SK-N-SH treated with all-trans-retinoic acid at 6 μM for 48 hours (cell line): ENCODE measurements at regions not wholly inside any gene's neighbourhood (a gene's known extent, or its start where the extent isn't known, plus 50 kb on each side); places are given as distances from the start of the nearest gene placed in this dataset.

Experiments
- ATAC-seq: fragments of 200-7000 bp; cut with Tn5 transposase; 3 replicates; pipeline ENCODE4 v1.9.1; 2020; ENCODE audit warnings: mild to moderate bottlenecking, moderate library complexity
- ARNTL ChIP-seq: fragments of 450-650 bp; formaldehyde crosslinking; IDR thresholded peaks from 2 replicates; pipeline ENCODE4 v1.5.0; 2020; ENCODE audit warnings: low read depth, mild to moderate bottlenecking, moderate library complexity, borderline replicate concordance
- BACH2 ChIP-seq: fragments of 250-450 bp; sonication (Bioruptor Pico); IDR thresholded peaks from 2 replicates; pipeline ENCODE4 v1.9.0; 2021; ENCODE audit warnings: mild to moderate bottlenecking, borderline replicate concordance
- CREB5 ChIP-seq: fragments of 250-450 bp; sonication (Bioruptor Pico); IDR thresholded peaks from 2 replicates; pipeline ENCODE4 v1.5.1; 2020; ENCODE audit warnings: low read depth, mild to moderate bottlenecking, moderate library complexity
- CSDC2 ChIP-seq: fragments of 250-450 bp; sonication (Bioruptor Pico); IDR thresholded peaks from 2 replicates; pipeline ENCODE4 v1.5.0; 2020; ENCODE audit warnings: mild to moderate bottlenecking, moderate library complexity
- CSRNP3 ChIP-seq: fragments of 250-450 bp; sonication (Bioruptor Pico); IDR thresholded peaks from 2 replicates; pipeline ENCODE4 v1.5.1; 2021; ENCODE audit warnings: mild to moderate bottlenecking, moderate library complexity
- ESRRG ChIP-seq: fragments of 250-450 bp; sonication (Bioruptor Pico); IDR thresholded peaks from 2 replicates; pipeline ENCODE4 v1.6.1; 2021; ENCODE audit warnings: mild to moderate bottlenecking
- ISL1 ChIP-seq: fragments of 250-450 bp; sonication (Bioruptor Pico); IDR thresholded peaks from 2 replicates; pipeline ENCODE4 v2.1.2; 2022; ENCODE audit warnings: mild to moderate bottlenecking, moderate library complexity
- OSR1 ChIP-seq: fragments of 250-450 bp; sonication (Bioruptor Pico); IDR thresholded peaks from 2 replicates; pipeline ENCODE4 v1.8.0; 2022; ENCODE audit warnings: moderate library complexity, mild to moderate bottlenecking, inconsistent platforms
- PATZ1 ChIP-seq: fragments of 250-450 bp; sonication (Bioruptor Pico); IDR thresholded peaks from 2 replicates; pipeline ENCODE4 v1.8.0; 2020; ENCODE audit warnings: mild to moderate bottlenecking, moderate library complexity, borderline replicate concordance
- POU6F1 ChIP-seq: fragments of 250-450 bp; sonication (Bioruptor Pico); IDR thresholded peaks from 2 replicates; pipeline ENCODE4 v1.8.0; 2021; ENCODE audit warnings: low read depth, mild to moderate bottlenecking, moderate library complexity, borderline replicate concordance
- PPARA ChIP-seq: fragments of 250-450 bp; sonication (Bioruptor Pico); IDR thresholded peaks from 2 replicates; pipeline ENCODE4 v1.5.0; 2020; ENCODE audit warnings: mild to moderate bottlenecking, borderline replicate concordance
- TCF4 ChIP-seq: fragments of 250-450 bp; sonication (Bioruptor Pico); IDR thresholded peaks from 2 replicates; pipeline ENCODE4 v1.8.0; 2021; ENCODE audit warnings: mild to moderate bottlenecking, moderate library complexity, borderline replicate concordance
- TOX ChIP-seq: fragments of 250-450 bp; sonication (Bioruptor Pico); IDR thresholded peaks from 2 replicates; pipeline ENCODE4 v1.8.0; 2021; ENCODE audit warnings: mild to moderate bottlenecking, moderate library complexity, borderline replicate concordance
- TSHZ2 ChIP-seq: fragments of 250-450 bp; sonication (Bioruptor Pico); IDR thresholded peaks from 2 replicates; pipeline ENCODE4 v1.5.0; 2020; ENCODE audit warnings: mild to moderate bottlenecking, moderate library complexity
- ZC3H10 ChIP-seq: fragments of 250-450 bp; sonication (Bioruptor Pico); IDR thresholded peaks from 2 replicates; pipeline ENCODE4 v1.5.1; 2021; ENCODE audit warnings: mild to moderate bottlenecking, moderate library complexity
- ZFP3 ChIP-seq: fragments of 250-450 bp; sonication (Bioruptor Pico); IDR thresholded peaks from 2 replicates; pipeline ENCODE4 v1.5.0; 2020; ENCODE audit warnings: mild to moderate bottlenecking, moderate library complexity
- ZFP30 ChIP-seq: fragments of 450-650 bp; formaldehyde crosslinking; IDR thresholded peaks from 2 replicates; pipeline ENCODE4 v1.5.0; 2022; ENCODE audit warnings: mild to moderate bottlenecking, moderate library complexity
- ZNF565 ChIP-seq: fragments of 450-650 bp; formaldehyde crosslinking; conservative IDR thresholded peaks from 2 replicates; pipeline ENCODE4 v1.5.0; 2020; ENCODE audit warnings: low read depth, mild to moderate bottlenecking, moderate library complexity
- ZNF70 ChIP-seq: fragments of 450-650 bp; formaldehyde crosslinking; IDR thresholded peaks from 2 replicates; pipeline ENCODE4 v1.5.0; 2020; ENCODE audit warnings: mild to moderate bottlenecking, moderate library complexity

DNA sequence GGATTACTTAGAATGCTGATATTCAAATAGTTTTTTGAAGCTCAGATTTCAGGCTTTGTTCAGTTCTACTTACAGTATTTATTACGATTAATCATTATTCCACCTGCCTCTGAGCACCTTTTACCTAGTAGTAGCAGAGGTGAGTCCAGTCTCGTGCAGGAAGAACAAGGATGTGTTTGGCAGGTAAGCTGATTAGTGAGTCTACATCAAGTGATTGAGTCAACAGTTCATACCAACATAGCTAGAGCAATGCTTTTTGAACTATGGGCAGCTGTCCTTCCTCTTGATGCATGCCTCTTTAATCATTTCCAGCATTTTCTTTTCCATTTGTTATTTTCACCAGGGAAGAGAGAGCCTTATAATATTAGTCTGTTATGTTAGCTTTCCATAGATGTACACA is 838.9 kb downstream of the USP25 start (continued):
- no peak for TF ChIP-seq TSHZ2 (CRISPR knock-in tag)
- TF ChIP-seq ZFP3 (CRISPR knock-in tag) = no peak
- no peak for TF ChIP-seq OSR1 (CRISPR knock-in tag)

DNA sequence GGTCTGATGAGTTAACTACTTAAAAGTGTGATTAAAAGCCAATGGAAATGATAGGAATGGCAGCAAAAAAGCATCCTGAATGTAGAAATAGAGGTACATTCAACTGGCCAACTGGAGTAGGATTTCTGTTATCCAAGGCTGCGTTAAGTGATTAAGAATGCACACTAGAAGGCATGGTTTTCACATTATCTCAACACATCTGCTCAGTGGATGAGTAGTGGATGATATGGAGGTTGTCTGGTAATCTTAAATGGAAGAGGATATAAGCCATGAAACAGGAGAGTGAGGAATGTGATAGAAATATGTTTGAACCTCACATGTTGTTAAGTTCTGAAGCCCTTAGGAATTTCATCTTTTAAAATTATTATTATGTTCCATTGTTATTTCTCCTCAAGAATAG is 839.9 kb downstream of the USP25 start:
- TF ChIP-seq TCF4 (CRISPR knock-in tag) = no peak
- no peak for TF ChIP-seq ZFP3 (CRISPR knock-in tag)
- TF ChIP-seq PPARA (CRISPR knock-in tag) = no peak
- TF ChIP-seq POU6F1 (CRISPR knock-in tag) = no peak
- no peak for TF ChIP-seq ISL1 (CRISPR knock-in tag)
- no peak for TF ChIP-seq CREB5 (CRISPR knock-in tag)
- no peak for TF ChIP-seq ARNTL
- no peak for TF ChIP-seq BACH2 (CRISPR knock-in tag)
- TF ChIP-seq ZFP30 = no peak
- TF ChIP-seq, all 23 proteins: peak for 0
- no peak for ATAC-seq

DNA sequence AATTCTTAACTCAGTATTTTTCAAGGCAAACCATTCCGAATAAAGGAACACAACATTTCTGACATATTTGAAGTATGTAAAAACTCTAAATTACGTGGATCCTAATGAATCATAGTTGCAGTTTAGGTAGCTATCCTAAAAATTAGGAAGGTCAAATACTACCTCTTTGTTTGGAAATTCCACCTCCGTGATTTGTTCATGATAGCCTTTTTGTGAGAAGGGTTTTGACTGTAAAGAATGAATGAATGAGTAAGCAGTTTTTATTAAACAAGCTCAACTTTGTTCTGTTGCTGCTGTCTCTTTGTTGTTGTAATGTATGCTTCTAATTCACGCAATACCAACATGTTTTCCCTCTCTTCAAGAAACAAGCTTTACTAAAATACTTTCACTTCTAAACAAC is 840.4 kb downstream of the USP25 start:
- TF ChIP-seq PPARA (CRISPR knock-in tag) = no peak
- TF ChIP-seq CSRNP3 (CRISPR knock-in tag) = no peak
- TF ChIP-seq OSR1 (CRISPR knock-in tag) = no peak
- TF ChIP-seq TOX (CRISPR knock-in tag) = no peak
- TF ChIP-seq ZNF565 (CRISPR knock-in tag) = no peak
- no peak for TF ChIP-seq ZNF70 (CRISPR knock-in tag)
- no peak for TF ChIP-seq PATZ1 (CRISPR knock-in tag)
- TF ChIP-seq POU6F1 (CRISPR knock-in tag) = no peak
- TF ChIP-seq ZFP30 = no peak
- TF ChIP-seq ISL1 (CRISPR knock-in tag) = no peak
- no peak for TF ChIP-seq TSHZ2 (CRISPR knock-in tag)
- no peak for TF ChIP-seq ESRRG (CRISPR knock-in tag)
- TF ChIP-seq CREB5 (CRISPR knock-in tag) = no peak
- no peak for TF ChIP-seq CSDC2 (CRISPR knock-in tag)
- no peak for TF ChIP-seq ZC3H10 (CRISPR knock-in tag)
- no peak for TF ChIP-seq TCF4 (CRISPR knock-in tag)
- no peak for TF ChIP-seq BACH2 (CRISPR knock-in tag)
- no peak for ATAC-seq
